ENCODE measurements at regions not wholly inside any gene's neighbourhood (a gene's known extent, or its start where the extent isn't known, plus 50 kb on each side); places are given as distances from the start of the nearest gene placed in this dataset.

GRCh38 chr21:31553461-31553860 is 106.0 kb upstream of the SOD1 start:
- Histone ChIP-seq H2BK20ac (ENCODE audit: low read depth, low read length, poor library complexity, severe bottlenecking) (no peak overlapping the region), H3K4me2 (ENCODE audit: insufficient read depth, insufficient read length, low read length) (no peak overlapping the region), H3K23me2 (ENCODE audit: insufficient read length, low read depth, low read length, poor library complexity, severe bottlenecking) (peaks cover 7% of the 10 kb centered on the region), H3K56ac (ENCODE audit: insufficient read length, low read depth, low read length) (no peak overlapping the region), H3K4me1 (ENCODE audit: insufficient read depth, low read length) (peaks cover 18% of the 10 kb centered on the region; the same call in 1 of the 2 replicates), H4K91ac (ENCODE audit: insufficient read length, low read depth, low read length) (peak overlapping the region; percentile 20), H4K20me1 (ENCODE audit: control insufficient read depth, insufficient read depth, insufficient read length) (no peaks in the 10 kb centered on the region), H2BK120ac (ENCODE audit: low read depth, low read length, poor library complexity, severe bottlenecking) (no peak overlapping the region), H4K8ac (replicated peaks; ENCODE audit: insufficient read length, low read depth, low read length) (no peak overlapping the region), H3K23ac (ENCODE audit: insufficient read length, low read depth, low read length) (no peak overlapping the region), H3K4ac (ENCODE audit: low read depth, low read length) (no peak overlapping the region), H2BK5ac (ENCODE audit: insufficient read length, low read length) (no peak overlapping the region), H2BK12ac (ENCODE audit: insufficient read length, low read depth, low read length) (no peak overlapping the region), H3T11ph (ENCODE audit: low read length) (no peak overlapping the region), H3K14ac (ENCODE audit: insufficient read depth, low read length) (peak overlapping the region; percentile 1; the same call in 1 of the 2 replicates), H2AFZ (ENCODE audit: low read length) (no peak overlapping the region), H3K27ac (ENCODE audit: insufficient read length, low read depth, low read length) (no peak overlapping the region), H2BK15ac (ENCODE audit: low read depth, low read length) (no peak overlapping the region), H4K5ac (ENCODE audit: insufficient read length, low read depth, low read length) (no peak overlapping the region), H3K9ac (ENCODE audit: extremely low read depth, insufficient read length, low read length) (no peak overlapping the region), H3K27me3 (ENCODE audit: insufficient read depth, low read length) (no peaks in the 10 kb centered on the region; the same call in 1 of the 2 replicates), H3K18ac (ENCODE audit: insufficient read length, low read depth, low read length) (no peak overlapping the region), H2AK5ac (ENCODE audit: insufficient read length, low read length) (no peak overlapping the region), H3K79me2 (ENCODE audit: insufficient read depth, low read length) (peaks cover 2% of the 10 kb centered on the region; the same call in 1 of the 2 replicates), H3K9me3 (ENCODE audit: control insufficient read depth, low read depth, low read length) (no peaks in the 10 kb centered on the region), H3K79me1 (ENCODE audit: insufficient read depth, low read depth, low read length, poor library complexity, severe bottlenecking) (no peaks in the 10 kb centered on the region)
- no peak for DNase-seq
- Mint-ChIP-seq H3K9me3 (no peaks in the 10 kb centered on the region; a peak in 1 of 5 replicates), H3K4me1 (peaks cover 50 to 56% of the 10 kb centered on the region in 2 experiments), H3K27ac (peak overlapping the region in 2 of 3 experiments; percentile 27 to 98; a peak in 1 of 7 replicates), H3K4me3 (no peak overlapping the region), H3K36me3 (ENCODE audit: insufficient read depth in 1 of 3, low read depth in 3 of 3) (peaks cover 0 to 7% (median 0%) of the 10 kb centered on the region in 3 experiments; a peak in 3 of 7 replicates), H3K27me3 (ENCODE audit: low read depth) (peaks cover 26% of the 10 kb centered on the region)
- TF ChIP-seq CTCF (conservative IDR thresholded peaks at IDR 0.05), result no peak
- no CpG with 5 or more reads among the region's 5 CpGs for WGBS (ENCODE audit: extremely low coverage, insufficient read length, low lambda C conversion rate)
